ENCODE measurements at regions not wholly inside any gene's neighbourhood (a gene's known extent, or its start where the extent isn't known, plus 50 kb on each side); places are given as distances from the start of the nearest gene placed in this dataset.

GRCh38 chr16:17014484-17015121 lies 456.2 kb downstream of the XYLT1 start:
- in situ Hi-C loops (cut with HindIII; ENCODE audit: low sequenced_read_pairs) = no loop called here
- no peak for TF ChIP-seq CTCF (IDR thresholded peaks at IDR 0.05; ENCODE audit: low read depth, low read length, missing control alignments)
- no peak overlapping the region for H3K4me3 ChIP-seq (ENCODE audit: low read depth, low read length)
- DNase-seq (ENCODE audit: low read depth) = no peak

DNA sequence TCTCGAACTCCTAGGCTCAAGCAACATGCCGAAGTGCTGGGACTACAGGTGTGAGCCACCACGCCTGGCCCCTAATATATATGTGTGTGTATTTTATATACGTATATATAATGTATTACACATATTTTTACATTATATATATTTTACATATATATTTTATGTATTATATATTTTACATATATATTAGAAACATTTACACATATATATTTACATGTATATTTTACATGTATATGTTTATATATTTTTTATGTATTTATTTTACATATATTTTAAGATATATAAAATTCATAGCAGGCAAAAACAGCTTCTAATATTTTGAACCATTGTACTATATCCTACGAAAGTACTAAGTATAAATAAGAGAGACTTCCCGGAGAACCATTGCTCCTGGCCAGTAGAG lies 455.1 kb downstream of the XYLT1 start:
- in situ Hi-C loops (cut with HindIII; ENCODE audit: low sequenced_read_pairs) = no loop called here
- DNase-seq (ENCODE audit: low read depth) = no peak
- H3K4me3 ChIP-seq (ENCODE audit: low read depth, low read length) = no peak overlapping the region
- no peak for TF ChIP-seq CTCF (IDR thresholded peaks at IDR 0.05; ENCODE audit: low read depth, low read length, missing control alignments)

DNA sequence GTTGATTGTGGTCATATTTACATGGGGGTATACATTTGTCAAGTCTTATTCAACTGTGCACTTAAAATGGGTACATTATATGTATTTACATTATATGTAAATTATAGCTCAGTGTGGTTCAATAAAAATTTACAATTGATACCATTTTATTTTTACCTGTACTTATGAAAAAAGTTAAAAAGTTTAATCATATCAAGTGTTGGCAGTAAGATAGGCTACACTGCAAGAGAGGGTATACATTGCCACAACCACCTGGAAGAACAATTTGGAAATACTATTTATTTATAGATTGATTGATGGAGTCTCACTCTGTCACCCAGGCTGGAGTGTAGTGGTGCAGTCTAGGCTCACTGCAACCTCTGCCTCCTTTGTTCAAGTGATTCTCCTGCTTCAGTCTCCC lies 453.3 kb downstream of the XYLT1 start:
- in situ Hi-C loops (cut with HindIII; ENCODE audit: low sequenced_read_pairs) = no loop called here
- no peak for DNase-seq (ENCODE audit: low read depth)
- no peak for TF ChIP-seq CTCF (IDR thresholded peaks at IDR 0.05; ENCODE audit: low read depth, low read length, missing control alignments)

GRCh38 chr16:17018585-17018939 lies 452.2 kb downstream of the XYLT1 start:
- no peak for TF ChIP-seq CTCF (IDR thresholded peaks at IDR 0.05; ENCODE audit: low read depth, low read length, missing control alignments)
- in situ Hi-C loops (cut with HindIII; ENCODE audit: low sequenced_read_pairs) = no loop called here
- no peak for DNase-seq (ENCODE audit: low read depth)
- H3K4me3 ChIP-seq (ENCODE audit: low read depth, low read length) = no peak overlapping the region

More for the DNA sequence above, 453.3 kb downstream of the XYLT1 start:
- H3K4me3 ChIP-seq (ENCODE audit: low read depth, low read length) = no peak overlapping the region

- in situ Hi-C loops (cut with HindIII; ENCODE audit: low sequenced_read_pairs) = no loop called here
- H3K4me3 ChIP-seq (ENCODE audit: low read depth, low read length) = no peak overlapping the region
- no peak for TF ChIP-seq CTCF (IDR thresholded peaks at IDR 0.05; ENCODE audit: low read depth, low read length, missing control alignments)
- no peak for DNase-seq (ENCODE audit: low read depth)
Measured at GRCh38 chr16:17019366-17019765, 451.4 kb downstream of the XYLT1 start.

DNA sequence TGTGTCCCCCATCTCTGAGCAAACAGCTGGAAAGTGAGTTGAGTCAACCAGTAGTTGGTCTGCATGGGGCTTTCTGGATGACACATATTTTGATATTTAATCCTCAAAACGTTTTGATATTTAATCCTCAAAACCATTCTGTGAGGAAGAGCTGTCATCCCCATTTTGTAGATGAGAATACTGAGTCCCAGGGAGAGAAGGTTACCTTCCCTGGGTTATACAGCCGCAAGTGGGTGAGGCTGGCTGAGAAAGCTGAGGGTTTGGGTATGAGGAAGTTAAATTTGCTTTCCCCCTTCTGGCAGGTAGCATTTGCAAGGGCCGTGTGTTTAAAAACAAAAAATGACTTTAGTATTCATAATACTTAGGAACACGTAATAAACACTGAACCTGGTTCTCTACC lies 447.2 kb downstream of the XYLT1 start:
- DNase-seq (ENCODE audit: low read depth) = no peak
- no peak overlapping the region for H3K4me3 ChIP-seq (ENCODE audit: low read depth, low read length)
- in situ Hi-C loops (cut with HindIII; ENCODE audit: low sequenced_read_pairs) = no loop called here
- TF ChIP-seq CTCF (IDR thresholded peaks at IDR 0.05; ENCODE audit: low read depth, low read length, missing control alignments) = no peak
